ENCODE measurements at regions not wholly inside any gene's neighbourhood (a gene's known extent, or its start where the extent isn't known, plus 50 kb on each side); places are given as distances from the start of the nearest gene placed in this dataset.
"Not testable (repeated sequence)": the region's sequence is repeated elsewhere in the genome, so short reads cannot be mapped to it uniquely, and the experiment has no call there.

GRCh38 chrX:35561985-35562384 lies 236.2 kb upstream of the MAGEB16 start:
- Mint-ChIP-seq H3K4me1 (ENCODE audit: low read depth) (no peaks in the 10 kb centered on the region), H3K9me3 (no peaks in the 10 kb centered on the region), H3K4me3 (no peak overlapping the region), H3K27me3 (no peaks in the 10 kb centered on the region), H3K27ac (no peak overlapping the region), H3K36me3 (ENCODE audit: low read depth) (no peaks in the 10 kb centered on the region)
- ATAC-seq (ENCODE audit: poor library complexity): no peak
- POLR2A ChIA-PET: no interaction called here
- peaks cover 0 to 7% of the 10 kb centered on the region in 2 experiments for H3K9me3 ChIP-seq (ENCODE audit: control insufficient read depth in 1 of 2, insufficient read depth in 1 of 2, low read length in 2 of 2)
- CTCF ChIA-PET: no interaction called here
- TF ChIP-seq CTCF (IDR thresholded peaks at IDR 0.05): no peak
- no peaks in the 10 kb centered on the region for H3K27me3 ChIP-seq (ENCODE audit: control insufficient read depth in 1 of 2, insufficient read depth in 2 of 2, low read length in 2 of 2)
- H3K27ac ChIP-seq (ENCODE audit: low read depth in 1 of 2, low read length in 2 of 2): no peak overlapping the region
- H3K36me3 ChIP-seq (ENCODE audit: insufficient read depth, low read length): no peaks in the 10 kb centered on the region
- H3K4me1 ChIP-seq (ENCODE audit: insufficient read depth, low read length): no peaks in the 10 kb centered on the region
- intact Hi-C loops (cut with DNase I, micrococcal nuclease): no loop called here
- H3K4me3 ChIP-seq (ENCODE audit: low read length): no peak overlapping the region
- DNase-seq: no peak

DNA sequence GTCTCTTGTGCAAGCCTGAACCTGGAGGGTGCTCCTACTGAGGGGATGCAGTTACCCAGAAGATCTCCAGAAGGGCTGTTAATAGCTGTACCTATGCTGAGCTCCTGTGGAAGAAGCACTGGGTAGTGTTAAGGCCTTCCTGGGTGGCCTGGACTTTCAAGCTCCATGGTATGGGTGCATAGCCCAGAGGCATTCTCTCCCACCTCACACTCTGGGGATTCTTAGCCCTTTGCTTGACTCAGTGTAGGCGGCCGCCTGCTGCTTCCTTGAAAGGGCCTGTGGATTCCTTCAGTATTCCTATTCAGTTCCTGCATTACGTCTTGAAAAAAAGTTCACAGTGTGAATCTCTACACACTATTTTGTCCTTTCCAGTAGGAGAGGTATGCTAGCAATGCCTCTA lies 235.7 kb upstream of the MAGEB16 start:
- ChIA-PET POLR2A (no interaction called here), CTCF (no interaction called here)
- Histone ChIP-seq H3K36me3 (ENCODE audit: insufficient read depth, low read length) (no peaks in the 10 kb centered on the region), H3K27ac (ENCODE audit: low read depth in 1 of 2, low read length in 2 of 2) (no peak overlapping the region), H3K9me3 (ENCODE audit: control insufficient read depth in 1 of 2, insufficient read depth in 1 of 2, low read length in 2 of 2) (peaks cover 0 to 7% of the 10 kb centered on the region in 2 experiments), H3K27me3 (ENCODE audit: control insufficient read depth in 1 of 2, insufficient read depth in 2 of 2, low read length in 2 of 2) (no peaks in the 10 kb centered on the region), H3K4me3 (ENCODE audit: low read length) (no peak overlapping the region), H3K4me1 (ENCODE audit: insufficient read depth, low read length) (no peaks in the 10 kb centered on the region)
- DNase-seq (no peak), ATAC-seq (ENCODE audit: poor library complexity) (no peak)
- Mint-ChIP-seq H3K36me3 (ENCODE audit: low read depth) (no peaks in the 10 kb centered on the region), H3K27me3 (no peaks in the 10 kb centered on the region), H3K27ac (no peak overlapping the region), H3K9me3 (no peaks in the 10 kb centered on the region), H3K4me3 (no peak overlapping the region), H3K4me1 (ENCODE audit: low read depth) (no peaks in the 10 kb centered on the region)
- intact Hi-C loops (cut with DNase I, micrococcal nuclease): no loop called here
- TF ChIP-seq CTCF (IDR thresholded peaks at IDR 0.05): no peak

GRCh38 chrX:35590210-35590609 lies 207.9 kb upstream of the MAGEB16 start:
- no peak overlapping the region for H3K4me3 Mint-ChIP-seq
- intact Hi-C loops (cut with DNase I, micrococcal nuclease): no loop called here
- Histone ChIP-seq H3K4me3 (ENCODE audit: low read length) (no peak overlapping the region), H3K27ac (ENCODE audit: low read depth in 1 of 2, low read length in 2 of 2) (no peak overlapping the region), H3K9me3 (ENCODE audit: control insufficient read depth in 1 of 2, insufficient read depth in 1 of 2, low read length in 2 of 2) (peaks cover 0 to 5% of the 10 kb centered on the region in 2 experiments), H3K4me1 (ENCODE audit: insufficient read depth, low read length) (no peaks in the 10 kb centered on the region), H3K36me3 (ENCODE audit: insufficient read depth, low read length) (no peaks in the 10 kb centered on the region), H3K27me3 (ENCODE audit: control insufficient read depth in 1 of 2, insufficient read depth in 2 of 2, low read length in 2 of 2) (no peaks in the 10 kb centered on the region)
- no peak for TF ChIP-seq CTCF (IDR thresholded peaks at IDR 0.05)
- H3K27ac Mint-ChIP-seq: no peak overlapping the region
- ATAC-seq (ENCODE audit: poor library complexity): no peak
- DNase-seq: no peak
- no peaks in the 10 kb centered on the region for H3K27me3 Mint-ChIP-seq
- CTCF ChIA-PET: no interaction called here
- POLR2A ChIA-PET: no interaction called here
- no peaks in the 10 kb centered on the region for H3K4me1 Mint-ChIP-seq (ENCODE audit: low read depth)
- no peaks in the 10 kb centered on the region for H3K36me3 Mint-ChIP-seq (ENCODE audit: low read depth)
- no peaks in the 10 kb centered on the region for H3K9me3 Mint-ChIP-seq

DNA sequence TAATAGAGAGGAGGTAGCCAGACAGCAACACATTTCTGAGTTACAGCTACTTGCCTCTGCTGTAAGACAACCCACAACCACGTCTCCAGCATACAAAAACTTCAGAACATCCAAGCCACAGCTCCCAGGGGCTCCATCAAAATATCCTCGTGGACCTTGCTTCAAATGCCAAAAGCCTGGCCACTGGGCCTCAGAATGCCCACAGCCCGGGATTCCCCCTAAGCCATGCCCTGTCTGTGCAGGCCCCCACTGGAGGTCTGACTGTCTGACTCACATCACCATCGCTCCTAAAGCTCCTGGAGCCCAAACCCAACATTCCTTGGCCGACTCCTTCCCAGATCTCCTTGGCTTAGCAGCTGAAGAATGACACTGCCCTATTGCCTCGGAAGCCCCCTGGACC lies 186.6 kb upstream of the MAGEB16 start:
- H3K4me3 Mint-ChIP-seq; H3K4me1 Mint-ChIP-seq (ENCODE audit: low read depth); H3K27me3 Mint-ChIP-seq; H3K4me3 ChIP-seq (ENCODE audit: low read length); POLR2A ChIA-PET; H3K9me3 ChIP-seq (ENCODE audit: control insufficient read depth in 1 of 2, insufficient read depth in 1 of 2, low read length in 2 of 2); H3K27me3 ChIP-seq (ENCODE audit: control insufficient read depth in 1 of 2, insufficient read depth in 2 of 2, low read length in 2 of 2); DNase-seq; H3K36me3 Mint-ChIP-seq (ENCODE audit: low read depth); H3K36me3 ChIP-seq (ENCODE audit: insufficient read depth, low read length); H3K27ac Mint-ChIP-seq; H3K27ac ChIP-seq (ENCODE audit: low read depth in 1 of 2, low read length in 2 of 2); CTCF ChIA-PET; H3K4me1 ChIP-seq (ENCODE audit: insufficient read depth, low read length); ATAC-seq (ENCODE audit: poor library complexity); intact Hi-C loops (cut with DNase I, micrococcal nuclease); H3K9me3 Mint-ChIP-seq: not testable (repeated sequence)

All from CD4-positive, alpha-beta T cell (primary cell).